Activated B cell treated with CpG ODN at 0.5 μM for 24 hours (primary cell): ENCODE measurements at regions not wholly inside any gene's neighbourhood (a gene's known extent, or its start where the extent isn't known, plus 50 kb on each side); places are given as distances from the start of the nearest gene placed in this dataset.

ENCODE experiments used
- ATAC-seq: fragments of 200-7000 bp; cut with Tn5 transposase; one replicate; pipeline ENCODE4 v1.10.0; 2021; ENCODE audit warnings: low read depth, mild to moderate bottlenecking, moderate library complexity
- CTCF ChIA-PET: fragments of 350-600 bp; sonication (Branson Sonifier 250); formaldehyde crosslinking; loops from one replicate; lab custom pipeline; 2021; ENCODE audit warnings: antibody characterized with exemption; lab: Charles Lee
- POLR2A ChIA-PET: fragments of 350-600 bp; sonication (Branson Sonifier 250); formaldehyde crosslinking; loops from one replicate; lab custom pipeline; 2021; ENCODE audit warnings: antibody characterized with exemption; lab: Charles Lee
- DNase-seq: peaks from one replicate; pipeline ENCODE4 v3.0.0; 2022
- H3K27ac Mint-ChIP-seq: one replicate; pipeline ENCODE4 v1.8.0; 2020; ENCODE audit warnings: mixed read lengths
- H3K27me3 Mint-ChIP-seq: one replicate; pipeline ENCODE4 v1.8.0; 2021; ENCODE audit warnings: mixed read lengths
- H3K36me3 Mint-ChIP-seq: one replicate; pipeline ENCODE4 v1.8.0; 2021; ENCODE audit warnings: low read depth, mixed read lengths
- H3K4me1 Mint-ChIP-seq: one replicate; pipeline ENCODE4 v1.8.0; 2021; ENCODE audit warnings: mixed read lengths
- H3K4me3 Mint-ChIP-seq: one replicate; pipeline ENCODE4 v1.8.0; 2020; ENCODE audit warnings: mild to moderate bottlenecking, mixed read lengths
- H3K9me3 Mint-ChIP-seq: one replicate; pipeline ENCODE4 v1.8.0; 2020; ENCODE audit warnings: mixed read lengths
- CTCF ChIP-seq: fragments of 200-600 bp; IDR thresholded peaks from one replicate; pipeline ENCODE4 v1.8.0; 2022; ENCODE audit warnings: antibody characterized with exemption, mild to moderate bottlenecking
- intact Hi-C: fragments of 100-400 bp; cut with micrococcal nuclease; formaldehyde crosslinking; loops from one replicate; pipeline ENCODE4 v1.15.1; 2024

DNA sequence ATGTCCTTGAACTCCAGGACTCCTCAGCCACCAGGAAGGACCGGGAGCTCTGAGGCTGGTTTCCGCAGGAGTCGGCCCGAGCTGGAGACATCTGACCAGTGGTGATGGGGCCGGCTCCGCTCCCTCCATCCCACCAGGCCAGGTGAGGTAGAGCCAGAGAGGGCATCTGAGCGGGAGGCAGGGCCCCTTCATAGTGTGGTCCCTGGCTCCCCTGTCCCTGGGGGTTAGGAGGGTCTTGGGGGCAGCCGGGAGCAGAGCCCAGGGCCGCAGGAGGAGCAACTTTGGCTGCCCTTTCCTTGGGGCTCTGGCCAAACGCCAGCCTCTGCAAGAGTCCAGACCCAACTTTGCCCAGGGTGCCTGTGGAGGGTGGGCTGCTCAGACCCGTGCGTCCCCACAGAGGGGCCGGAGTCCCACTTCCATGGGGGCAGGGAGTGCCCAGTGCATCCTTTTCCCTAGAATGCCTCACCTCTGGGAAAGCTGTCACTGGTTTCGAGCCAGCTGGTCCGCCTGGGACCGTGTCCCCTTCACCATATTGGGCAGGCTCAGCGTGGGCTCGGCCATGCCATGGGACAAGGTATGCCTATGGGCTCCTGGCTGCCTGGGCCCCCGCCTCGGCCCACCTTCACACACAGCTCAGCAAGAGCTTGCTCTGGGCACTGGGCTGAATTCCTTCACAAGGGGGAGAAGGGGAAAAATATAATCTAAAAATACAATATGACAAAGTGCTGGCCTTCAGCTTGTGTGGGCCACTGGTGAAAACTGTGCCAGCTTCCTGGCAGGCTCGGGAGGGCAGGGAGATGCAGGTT, 148.6 kb downstream of the TWIST2 start:
- no peak for TF ChIP-seq CTCF
- Mint-ChIP-seq H3K4me3 (no peak overlapping the region), H3K9me3 (peaks cover 6% of the 10 kb centered on the region), H3K4me1 (no peaks in the 10 kb centered on the region), H3K27me3 (peaks cover 4% of the 10 kb centered on the region), H3K36me3 (no peaks in the 10 kb centered on the region), H3K27ac (no peak overlapping the region)
- DNase-seq, result no peak
- CTCF ChIA-PET, result no interaction called here
- intact Hi-C loops, result no loop called here
- POLR2A ChIA-PET, result no interaction called here
- no peak for ATAC-seq

GRCh38 chr2:238997137-238997390, 149.2 kb downstream of the TWIST2 start:
- H3K27me3 Mint-ChIP-seq, result peaks cover 4% of the 10 kb centered on the region
- DNase-seq (no peak), ATAC-seq (no peak)
- intact Hi-C loops, result no loop called here
- H3K27ac Mint-ChIP-seq, result no peak overlapping the region
- H3K4me1 Mint-ChIP-seq, result no peaks in the 10 kb centered on the region
- ChIA-PET CTCF (no interaction called here), POLR2A (no interaction called here)
- H3K9me3 Mint-ChIP-seq, result peaks cover 12% of the 10 kb centered on the region
- H3K4me3 Mint-ChIP-seq, result no peak overlapping the region
- no peaks in the 10 kb centered on the region for H3K36me3 Mint-ChIP-seq
- no peak for TF ChIP-seq CTCF

DNA sequence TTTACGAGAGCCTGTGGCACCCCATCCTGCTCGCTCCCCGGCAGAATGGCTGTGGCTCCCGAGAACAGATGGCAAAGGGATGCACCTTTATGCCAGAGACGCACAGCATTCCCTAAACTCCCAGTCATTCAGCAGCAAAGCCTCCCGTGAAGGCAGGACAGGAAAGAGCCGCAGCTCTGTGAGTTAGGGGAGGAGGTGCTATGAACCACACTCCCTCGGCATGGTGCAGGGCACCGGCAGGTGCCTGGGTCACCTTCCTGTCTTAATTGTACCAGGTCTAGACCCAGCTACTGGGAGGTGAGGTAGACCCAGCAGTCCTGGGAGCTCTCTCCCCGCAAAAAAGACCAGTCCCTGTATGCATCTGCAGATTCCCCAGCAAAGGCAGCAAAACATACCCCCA, 149.8 kb downstream of the TWIST2 start:
- Mint-ChIP-seq H3K27me3 (peaks cover 3% of the 10 kb centered on the region), H3K36me3 (no peaks in the 10 kb centered on the region), H3K9me3 (peaks cover 14% of the 10 kb centered on the region), H3K4me1 (no peaks in the 10 kb centered on the region), H3K4me3 (no peak overlapping the region), H3K27ac (no peak overlapping the region)
- CTCF ChIA-PET, result no interaction called here
- intact Hi-C loops, result no loop called here
- no peak for TF ChIP-seq CTCF
- POLR2A ChIA-PET, result no interaction called here
- no peak for ATAC-seq
- no peak for DNase-seq
